ENCODE measurements at regions not wholly inside any gene's neighbourhood (a gene's known extent, or its start where the extent isn't known, plus 50 kb on each side); places are given as distances from the start of the nearest gene placed in this dataset.

DNA sequence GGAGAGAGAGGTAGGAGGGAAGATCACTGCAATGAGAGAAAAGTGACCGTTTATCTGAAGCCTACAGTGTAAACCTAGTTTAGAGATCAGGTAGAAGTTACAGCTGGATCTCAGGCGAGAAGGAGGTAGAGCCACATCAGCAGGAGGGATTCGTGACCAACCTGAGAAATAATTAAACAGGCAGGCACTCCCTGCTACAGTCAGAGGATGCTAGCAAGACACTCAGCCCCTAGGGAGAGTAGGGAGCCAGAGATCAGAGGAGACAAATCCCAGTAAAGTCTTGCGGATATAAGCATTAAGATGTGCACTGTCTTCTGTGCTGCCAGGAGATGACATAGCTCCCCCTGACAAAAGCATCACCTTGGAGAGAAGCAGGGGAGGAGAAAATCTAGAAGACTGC lies 629.1 kb upstream of the SLC39A10 start:
- no peak for DNase-seq

GRCh38 chr2:195026261-195026660 lies 630.8 kb upstream of the SLC39A10 start:
- no peak for DNase-seq

DNA sequence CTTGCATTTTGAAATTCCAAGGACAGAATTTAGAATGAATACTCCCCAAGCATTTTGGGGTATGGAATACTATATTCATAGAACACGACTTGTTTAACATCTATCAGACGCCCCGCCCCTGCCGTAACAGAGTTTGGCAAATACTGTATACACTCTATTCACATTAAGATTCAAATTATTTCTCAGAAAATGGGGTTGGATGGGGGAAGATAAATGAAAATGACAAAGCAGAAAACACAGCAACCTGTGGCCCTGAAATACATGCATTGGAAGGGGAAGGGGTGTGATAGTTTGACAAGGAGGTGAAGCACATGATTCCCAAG lies 634.6 kb upstream of the SLC39A10 start:
- no peak for DNase-seq

DNA sequence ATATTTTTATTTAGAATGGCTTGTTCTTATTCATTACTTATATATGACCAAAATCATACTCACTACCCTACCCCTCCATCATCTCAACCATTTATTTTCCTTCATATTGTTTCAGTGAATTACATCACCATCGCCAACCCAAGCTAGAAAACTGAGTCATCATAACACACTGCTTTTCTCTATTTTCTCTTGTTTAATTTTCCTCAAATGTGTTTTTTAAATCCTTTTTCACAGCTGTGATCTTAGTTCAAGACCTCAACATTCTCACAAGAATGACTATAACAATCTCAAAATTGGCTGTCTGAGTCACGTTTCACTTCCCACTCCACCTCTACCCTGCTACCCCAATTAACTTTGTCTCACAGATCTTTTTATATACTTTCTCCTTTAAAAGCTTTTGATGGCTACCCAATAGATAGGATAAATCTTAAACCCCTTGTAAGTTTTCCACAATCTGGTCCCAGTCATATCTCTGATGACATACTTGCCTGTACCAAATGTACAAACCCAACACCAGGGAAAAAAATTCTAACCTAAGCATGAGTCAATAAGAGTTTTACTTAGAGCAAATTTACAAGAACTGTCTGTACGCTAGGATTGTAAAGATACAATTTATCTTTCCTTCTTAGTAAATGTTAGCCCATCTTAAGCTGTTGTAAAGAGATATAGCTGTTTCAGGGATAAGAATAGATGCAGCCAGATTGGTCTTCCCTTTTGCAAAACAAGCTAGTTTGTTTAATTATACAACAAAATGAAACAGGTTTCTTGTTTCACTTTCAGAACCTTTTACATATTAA lies 635.1 kb upstream of the SLC39A10 start:
- DNase-seq: no peak

DNA sequence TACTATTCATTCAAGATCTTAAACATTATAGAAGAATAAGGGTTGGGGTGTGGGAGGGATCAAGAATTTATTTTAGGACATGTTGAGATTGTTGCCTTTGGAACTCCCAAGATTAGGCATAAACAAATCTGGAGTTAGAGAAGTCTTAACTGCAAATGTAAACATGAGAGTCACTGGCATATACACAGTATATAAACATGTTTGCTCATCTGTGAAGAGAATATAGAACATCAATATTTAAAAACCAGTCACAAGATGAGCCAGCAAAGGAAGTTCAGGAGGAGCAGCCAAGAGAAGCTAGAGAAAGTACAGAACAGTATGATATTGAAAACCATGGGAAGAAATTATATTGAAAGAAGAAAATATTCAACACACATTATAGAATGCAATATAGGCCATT lies 638.6 kb upstream of the SLC39A10 start:
- no peak for DNase-seq

GRCh38 chr2:195017890-195018289 lies 639.1 kb upstream of the SLC39A10 start:
- no peak for DNase-seq

- DNase-seq: no peak
Measured at GRCh38 chr2:195016841-195017240, 640.2 kb upstream of the SLC39A10 start.

GRCh38 chr2:195009202-195009601 lies 647.8 kb upstream of the SLC39A10 start:
- no peak for DNase-seq

GRCh38 chr2:195006856-195007255 lies 650.2 kb upstream of the SLC39A10 start:
- no peak for DNase-seq

DNA sequence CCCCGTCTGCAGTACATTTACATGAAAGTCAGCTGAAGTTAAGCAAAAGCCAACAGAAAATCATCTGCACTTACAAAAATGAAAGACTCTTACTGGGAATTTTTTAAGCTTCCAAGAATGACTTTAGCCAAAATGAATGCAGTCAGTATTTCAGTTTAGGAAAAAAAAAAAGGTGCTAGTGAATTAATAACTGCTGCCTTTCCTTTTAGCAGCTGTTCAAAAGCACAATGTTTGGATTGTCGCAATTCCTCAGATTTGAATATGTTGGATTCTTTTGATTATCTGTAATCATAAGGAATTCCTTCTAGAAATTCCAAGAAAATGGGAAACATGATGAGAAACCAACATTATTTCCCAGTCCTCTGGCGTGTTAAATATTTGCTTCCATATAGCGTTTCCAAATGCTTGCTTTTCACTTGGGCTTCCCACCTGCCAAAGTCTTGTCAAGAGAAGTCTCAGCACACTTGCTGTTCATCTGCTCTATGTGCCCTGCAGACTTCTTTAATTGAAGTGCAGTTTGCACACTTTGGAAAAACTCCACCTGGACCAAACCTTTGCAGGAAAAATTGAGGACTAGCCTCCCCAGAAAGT lies 653.0 kb upstream of the SLC39A10 start:
- no peak for DNase-seq

- DNase-seq: no peak
Measured at GRCh38 chr2:195001924-195002323, 655.1 kb upstream of the SLC39A10 start.

DNA sequence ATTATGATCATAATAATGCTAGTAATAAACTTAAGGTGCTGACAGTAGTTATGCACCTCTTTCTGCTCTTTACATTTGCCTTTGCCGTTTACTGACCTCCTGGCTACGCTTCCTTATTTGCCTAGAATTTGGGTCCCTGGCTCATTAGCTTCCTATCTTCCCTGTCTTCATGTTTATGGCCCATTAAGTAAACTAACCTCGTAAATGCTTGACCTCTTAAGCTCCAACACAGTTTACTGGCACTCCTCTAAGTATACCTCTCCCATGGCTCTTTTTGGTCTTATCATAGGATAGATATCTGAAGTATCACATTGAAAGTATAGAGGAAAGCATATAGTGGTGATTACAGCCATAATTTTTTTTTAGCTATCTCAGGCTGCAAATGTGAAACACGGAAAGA lies 657.3 kb upstream of the SLC39A10 start:
- no peak for DNase-seq

GRCh38 chr2:194992648-194993047 lies 664.4 kb upstream of the SLC39A10 start:
- no peak for DNase-seq

DNA sequence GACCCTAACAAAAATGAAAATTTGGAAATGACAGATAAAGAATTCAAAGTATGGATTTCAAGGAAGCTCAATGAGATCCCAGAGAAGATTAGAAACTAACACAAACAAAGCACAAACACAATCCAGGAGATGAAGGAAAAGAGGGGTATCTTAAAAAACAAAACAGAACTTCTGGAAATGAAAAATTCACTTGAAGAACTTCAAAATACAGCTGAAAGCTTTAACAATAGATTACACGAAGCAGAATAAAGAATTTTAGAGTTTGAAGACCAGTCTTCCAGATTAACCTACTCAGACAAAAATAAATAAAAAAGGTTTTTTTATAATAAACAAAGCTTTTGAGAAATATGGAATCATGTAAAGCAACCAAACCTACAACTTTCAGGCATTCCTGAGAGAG lies 671.8 kb upstream of the SLC39A10 start:
- no peak for DNase-seq

DNA sequence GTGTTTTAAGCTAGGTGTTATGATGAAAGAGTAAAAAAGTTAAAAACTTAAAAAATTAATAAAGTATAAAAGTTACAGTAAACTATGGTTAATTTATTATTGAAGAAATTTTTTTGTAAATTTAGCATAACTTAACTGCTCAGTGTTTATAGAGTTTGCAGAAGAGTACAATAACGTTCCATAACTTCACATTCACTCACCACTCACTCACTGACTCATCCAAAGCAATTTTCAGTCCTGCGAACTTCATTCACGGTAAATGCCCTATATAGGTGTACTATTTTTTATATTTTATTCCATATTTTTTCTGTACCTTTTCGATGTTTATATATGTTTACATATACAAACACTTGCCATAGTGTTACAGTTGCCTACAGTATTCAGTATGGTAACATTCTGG lies 694.8 kb upstream of the SLC39A10 start:
- no peak for DNase-seq

- DNase-seq: no peak
Measured at GRCh38 chr2:194954218-194954617, 702.8 kb upstream of the SLC39A10 start.

DNA sequence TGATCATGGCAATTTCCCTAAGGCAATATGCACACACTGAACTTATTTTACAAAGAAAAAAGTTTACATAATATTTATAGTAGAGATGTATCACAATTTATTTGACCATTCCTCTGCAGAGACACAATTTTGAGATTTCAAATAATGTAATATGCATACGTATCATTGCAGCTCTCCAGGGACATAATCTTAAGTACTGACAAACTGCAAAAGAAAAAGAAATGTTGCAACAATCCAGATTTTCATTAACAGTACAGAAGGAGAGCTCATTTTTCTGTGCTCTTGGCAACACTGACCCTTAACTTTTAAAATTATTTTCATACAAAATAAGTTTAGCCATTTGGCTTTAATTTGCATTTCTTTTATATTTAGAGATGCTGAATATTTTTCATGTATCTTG lies 710.2 kb upstream of the SLC39A10 start:
- no peak for DNase-seq

DNA sequence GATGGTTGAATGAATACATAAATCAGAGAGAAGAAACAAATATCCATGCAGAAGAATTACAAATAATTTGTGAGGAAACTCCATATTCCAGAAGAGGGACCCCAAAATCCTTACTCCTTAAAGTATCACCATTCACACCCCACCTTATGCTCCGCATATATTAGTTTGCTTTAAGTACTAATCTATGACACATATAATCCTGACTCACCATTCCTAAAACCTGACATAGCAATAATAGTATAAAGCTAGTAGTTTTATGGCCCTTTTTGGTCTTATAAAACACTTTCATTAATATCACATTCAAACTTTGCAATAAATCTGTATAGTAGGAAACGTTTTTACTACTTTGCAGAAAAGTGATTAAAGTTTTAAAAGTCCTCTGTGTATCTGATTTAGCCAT lies 719.0 kb upstream of the SLC39A10 start:
- DNase-seq: no peak

- no peak for DNase-seq
Measured at GRCh38 chr2:194927489-194927888, 729.5 kb upstream of the SLC39A10 start.

GRCh38 chr2:194926873-194927272 lies 730.2 kb upstream of the SLC39A10 start:
- DNase-seq: no peak

DNA sequence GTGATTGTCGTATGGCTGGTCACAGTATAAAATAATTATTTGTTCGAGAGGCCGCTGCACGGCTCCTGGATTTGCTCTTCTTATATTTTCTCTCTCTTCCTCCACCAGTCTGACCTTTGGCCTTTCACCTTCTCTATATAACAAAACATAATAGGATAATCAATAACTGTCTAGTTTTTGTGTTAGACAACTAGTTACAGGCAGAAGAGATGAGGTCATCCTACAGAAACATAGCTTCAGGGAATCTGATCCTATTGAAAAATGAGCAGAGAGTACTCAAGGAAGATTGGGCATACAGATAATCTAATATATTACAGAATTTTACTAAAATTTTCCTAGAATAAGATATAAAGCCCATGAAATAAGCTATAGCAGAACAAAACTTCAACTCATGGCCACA lies 731.3 kb upstream of the SLC39A10 start:
- no peak for DNase-seq

- DNase-seq: no peak
Measured at GRCh38 chr2:194917519-194917918, 739.5 kb upstream of the SLC39A10 start.

GRCh38 chr2:194915485-194915884 lies 741.5 kb upstream of the SLC39A10 start:
- DNase-seq: no peak

- no peak for DNase-seq
Measured at GRCh38 chr2:194907569-194907968, 749.5 kb upstream of the SLC39A10 start.

- no peak for DNase-seq
Measured at GRCh38 chr2:194896871-194897270, 760.2 kb upstream of the SLC39A10 start.

Data from NCI-H2029 treated with DMSO at 0.1 percent for 48 hours (cell line).